Activated naive CD4-positive, alpha-beta T cell treated with Interleukin-2 at 50 U/mL for 16 hours (primary cell): ENCODE measurements at regions not wholly inside any gene's neighbourhood (a gene's known extent, or its start where the extent isn't known, plus 50 kb on each side); places are given as distances from the start of the nearest gene placed in this dataset.
"Not testable (repeated sequence)": the region's sequence is repeated elsewhere in the genome, so short reads cannot be mapped to it uniquely, and the experiment has no call there.

ENCODE experiments used
- DNase-seq: peaks from one replicate; pipeline ENCODE4 v3.0.0-alpha.2; 2020

DNA sequence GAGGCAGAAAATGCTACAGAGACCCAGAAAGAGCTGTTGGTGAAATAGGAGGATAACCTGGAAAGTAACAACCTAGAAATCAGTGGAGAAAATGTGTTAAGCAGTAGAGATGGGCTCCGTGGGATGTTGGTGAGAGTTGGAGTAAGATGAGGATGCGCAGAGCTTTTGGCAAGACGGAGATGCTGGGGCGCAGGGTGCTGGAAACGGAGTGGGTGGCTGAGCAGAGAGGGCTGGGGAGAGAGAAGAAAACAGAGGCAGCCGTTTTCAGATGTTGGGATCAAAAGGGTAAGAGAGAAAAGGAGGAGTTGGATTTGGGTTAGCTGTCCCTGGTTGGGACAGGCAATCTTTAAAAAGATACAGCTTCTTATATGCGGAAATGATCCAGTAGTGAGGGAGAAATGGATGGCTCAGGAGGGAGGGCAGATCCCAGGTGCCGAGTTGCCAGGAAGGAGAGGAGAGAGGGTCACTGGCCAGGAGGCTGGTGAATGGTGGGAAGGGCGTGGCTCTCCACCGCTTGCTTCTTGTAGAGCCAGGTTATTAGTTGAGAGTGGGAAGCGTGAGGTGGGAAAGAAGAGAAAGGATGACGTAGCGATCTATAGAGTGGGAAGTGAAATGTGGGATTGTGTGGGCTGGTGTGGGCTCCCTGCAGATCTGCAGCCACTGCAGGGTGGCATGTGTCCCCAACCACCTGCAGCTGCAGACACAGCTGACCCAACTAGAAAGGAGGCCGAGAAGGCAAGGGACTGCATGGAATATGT, 182.2 kb upstream of the SVIL start:
- DNase-seq, result no peak

DNA sequence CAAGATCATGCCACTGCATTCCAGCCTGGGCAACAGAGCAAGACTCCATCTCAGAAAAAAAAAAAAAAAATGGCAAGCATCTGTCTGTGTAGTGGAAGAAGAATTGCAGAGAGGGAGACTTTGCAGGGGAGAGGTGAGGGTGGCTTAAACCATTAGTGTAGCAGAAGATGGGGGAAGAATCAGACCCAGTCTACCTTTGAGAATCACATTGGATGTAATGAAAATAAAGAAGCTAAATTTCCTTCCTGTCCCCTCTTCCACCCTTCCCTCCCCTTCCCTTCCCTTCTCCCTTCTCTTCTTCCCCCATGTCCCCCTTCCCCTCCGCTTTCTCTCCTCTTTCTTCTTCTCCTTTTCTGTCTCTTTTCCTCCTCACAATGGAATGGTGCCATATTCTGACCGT, 180.8 kb upstream of the SVIL start:
- no peak for DNase-seq

DNA sequence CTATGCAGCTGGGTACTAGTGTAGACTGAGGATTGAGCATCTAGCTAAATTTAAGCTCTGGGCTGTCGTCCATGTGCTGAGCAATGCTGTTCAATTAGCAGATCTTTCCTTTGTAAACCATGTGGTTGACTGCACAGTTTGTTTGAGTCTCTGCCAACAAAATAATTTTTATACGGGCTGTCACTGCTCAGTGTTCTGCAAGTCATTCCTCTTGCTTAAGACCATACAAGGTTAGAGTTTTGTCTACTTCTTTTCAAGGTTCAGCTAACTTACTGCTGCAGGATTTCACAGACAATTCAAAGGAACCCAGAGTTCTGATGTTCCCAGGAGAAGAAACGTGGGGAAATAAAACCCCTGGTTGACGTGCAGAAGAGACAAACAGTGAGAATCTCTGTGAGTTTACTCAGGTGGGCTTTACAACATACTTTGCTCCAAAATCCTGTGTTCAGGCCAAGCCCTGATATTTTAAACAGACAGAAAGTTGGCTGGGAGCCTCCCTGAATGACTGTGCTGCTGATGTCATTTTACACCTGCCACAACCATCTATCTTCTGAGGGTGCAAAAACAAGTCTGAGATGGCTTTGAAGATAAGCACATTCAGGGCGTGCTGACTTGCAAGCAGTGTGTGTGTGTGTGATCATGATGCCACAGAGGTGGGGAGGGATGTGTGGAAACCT, 177.1 kb upstream of the SVIL start:
- DNase-seq, result no peak

DNA sequence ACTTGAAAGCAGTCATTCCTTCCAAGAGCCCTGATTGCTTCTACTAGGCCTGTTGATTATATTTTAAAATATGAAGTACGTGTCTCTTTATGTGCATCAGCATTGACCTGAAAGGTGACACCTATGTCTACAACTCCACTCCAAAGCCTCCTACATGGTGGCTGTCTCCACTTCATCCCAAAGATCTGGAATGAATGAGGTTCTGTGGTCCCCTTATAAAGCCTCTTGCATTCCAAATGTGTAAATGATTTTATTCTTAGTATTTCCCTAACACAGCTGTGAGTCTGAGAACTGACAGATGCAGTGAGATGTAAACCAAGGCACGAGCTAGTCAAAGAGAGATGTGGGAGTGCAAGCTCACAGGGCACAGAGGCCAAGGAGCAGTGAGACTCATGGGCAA, 176.0 kb upstream of the SVIL start:
- no peak for DNase-seq

DNA sequence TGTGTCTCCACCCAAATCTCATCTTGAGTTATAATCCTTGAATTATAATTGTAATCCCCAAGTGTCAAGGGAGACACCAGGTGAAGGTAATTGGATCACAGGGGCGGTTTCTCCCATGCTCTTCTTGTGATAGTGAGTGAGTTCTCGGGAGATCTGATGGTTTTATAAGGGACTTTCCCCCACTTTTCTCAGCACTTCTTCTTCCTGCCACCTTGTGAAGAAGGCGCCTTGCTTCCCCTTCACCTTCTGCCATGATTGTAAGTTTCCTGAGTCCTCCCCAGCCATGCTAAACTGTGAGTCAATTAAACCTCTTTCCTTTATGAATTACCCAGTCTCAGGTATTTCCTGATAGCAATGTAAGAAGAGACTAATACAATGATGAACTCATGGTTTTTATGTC, 175.5 kb upstream of the SVIL start:
- DNase-seq, result not testable (repeated sequence)

DNA sequence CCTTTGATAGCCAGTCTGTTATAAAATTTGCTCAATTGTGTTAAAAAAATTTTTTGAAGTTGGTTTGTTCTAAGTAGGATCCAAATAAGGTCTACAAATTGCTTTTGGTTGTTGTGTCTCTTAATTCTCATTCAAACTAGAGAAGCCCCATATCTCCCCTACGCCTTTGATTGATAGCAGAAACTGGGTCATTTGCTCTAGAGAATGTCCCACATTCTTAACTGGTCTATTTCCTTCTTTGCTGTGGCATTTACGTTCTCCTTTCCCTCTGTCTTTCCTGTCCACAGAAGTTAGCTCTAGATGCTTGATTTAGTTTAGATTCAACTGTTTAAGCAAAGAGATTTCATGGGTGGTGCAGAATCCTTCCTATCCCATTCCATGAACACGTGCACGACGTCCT, 174.6 kb upstream of the SVIL start:
- no peak for DNase-seq

DNA sequence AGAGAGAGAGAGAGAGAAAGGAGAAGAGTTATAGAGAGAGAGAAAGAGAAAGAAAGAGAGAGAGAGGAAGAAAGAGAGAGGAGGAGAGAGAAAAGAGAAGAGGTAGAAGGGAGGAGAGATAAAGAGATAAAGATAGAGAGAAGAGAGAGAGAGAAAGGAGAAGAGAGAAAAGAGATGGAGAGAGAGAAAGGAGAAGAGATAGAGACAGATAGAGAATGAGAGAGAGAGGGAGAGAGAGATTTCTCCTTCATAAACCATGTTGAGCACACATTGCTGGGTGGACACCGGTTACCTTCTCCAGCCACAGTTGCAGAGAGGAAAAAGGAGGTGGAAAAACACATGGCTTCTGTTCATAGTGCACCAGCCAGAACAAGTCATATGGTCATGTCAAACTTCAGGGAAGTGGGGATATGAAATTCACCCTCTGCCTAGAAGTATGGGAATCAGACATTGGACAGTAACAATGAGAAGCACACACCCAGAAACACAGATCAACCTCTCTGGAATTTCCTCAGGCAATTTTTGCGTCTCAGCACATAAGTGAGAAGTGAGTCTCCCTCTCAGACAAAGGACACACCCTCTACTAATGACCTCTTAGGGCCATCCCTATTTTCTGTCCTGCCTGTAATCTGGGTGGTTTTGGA, 172.5 kb upstream of the SVIL start:
- DNase-seq, result no peak

DNA sequence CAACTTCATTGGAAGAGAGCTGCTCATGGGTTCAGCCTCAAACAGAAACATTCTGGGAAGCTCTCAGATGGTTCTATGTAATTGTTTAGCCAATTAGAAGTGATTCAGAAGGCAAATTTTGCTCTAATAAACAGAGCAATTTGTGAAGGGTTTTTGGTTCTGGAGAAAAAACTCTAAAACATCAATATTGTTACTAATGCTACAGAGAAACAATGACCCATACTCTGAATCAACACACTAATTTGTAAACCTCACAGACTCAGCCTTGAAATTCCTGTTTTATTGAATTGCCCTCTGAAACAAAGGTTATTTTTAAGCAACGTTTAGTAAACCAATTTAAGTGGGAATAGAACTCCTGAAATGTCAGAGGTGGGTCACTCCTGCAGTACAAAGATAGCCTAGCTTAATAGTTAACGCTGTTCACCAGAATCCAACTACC, 171.6 kb upstream of the SVIL start:
- no peak for DNase-seq

DNA sequence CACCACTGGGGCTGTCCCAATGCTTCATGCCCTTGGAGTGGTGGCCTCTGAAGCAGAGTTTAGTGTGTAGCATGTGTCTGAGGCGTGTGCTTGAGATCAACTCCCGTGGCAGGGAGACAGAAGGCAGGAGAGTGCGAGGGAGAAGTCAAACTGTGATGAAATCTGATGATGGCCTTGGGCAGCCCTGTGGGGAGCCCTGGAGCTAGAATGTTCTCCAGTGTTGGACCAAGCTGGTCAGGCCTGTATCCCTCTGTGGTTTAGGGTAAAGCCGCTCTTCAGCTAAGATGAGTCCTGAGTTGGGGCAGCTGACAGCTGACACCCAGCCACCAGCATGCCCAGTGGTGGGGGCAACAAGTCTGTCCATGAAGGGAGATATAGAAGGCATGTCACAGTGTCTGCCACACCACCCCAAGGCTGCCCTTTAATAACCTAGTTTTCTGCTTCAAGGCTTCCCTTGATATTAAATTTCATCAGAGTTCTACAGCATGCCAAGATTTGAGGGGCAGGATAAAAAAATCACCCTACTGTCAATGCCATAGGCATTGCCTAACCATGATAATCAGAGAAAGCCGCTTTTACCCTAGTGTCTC, 170.5 kb upstream of the SVIL start:
- DNase-seq, result no peak

DNA sequence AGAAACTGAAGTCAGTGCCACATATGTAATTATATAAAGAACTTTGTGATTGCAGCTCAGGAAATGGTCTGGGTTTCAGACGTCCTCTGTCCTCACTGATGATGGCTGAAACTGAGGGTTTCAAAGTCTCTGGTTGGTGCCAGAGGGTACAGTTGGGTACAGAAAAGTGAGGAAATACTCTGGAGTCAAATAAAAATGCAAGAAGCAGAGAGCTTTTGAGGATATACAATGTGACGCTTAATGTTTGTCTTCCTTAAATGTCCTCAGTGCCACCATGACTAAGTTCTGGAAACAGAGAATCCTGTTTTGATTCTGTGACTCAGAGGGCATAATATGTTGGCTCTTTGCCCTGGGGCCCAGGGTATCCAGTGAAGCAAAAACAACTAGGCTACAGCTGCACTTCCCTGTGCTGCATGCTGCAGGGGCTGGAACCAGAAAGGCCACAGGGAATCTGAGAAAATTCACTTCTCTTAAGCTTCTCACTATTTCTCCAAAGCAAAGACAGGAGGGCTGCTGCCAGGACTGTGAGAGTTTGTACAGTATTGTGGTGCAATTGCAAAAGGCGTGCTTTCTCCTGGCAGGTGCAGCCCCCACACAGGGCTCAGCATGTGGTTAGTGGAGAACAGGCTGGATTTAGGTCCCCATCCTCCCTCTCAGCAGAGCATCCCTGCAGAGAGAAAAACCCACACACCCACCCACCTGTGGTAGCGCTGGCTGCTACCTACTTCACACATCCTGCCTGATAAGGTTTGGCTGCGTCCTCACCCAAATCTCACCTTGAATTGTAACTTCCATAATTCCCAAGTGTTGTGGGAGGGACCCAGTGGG, 169.5 kb upstream of the SVIL start:
- DNase-seq, result no peak

DNA sequence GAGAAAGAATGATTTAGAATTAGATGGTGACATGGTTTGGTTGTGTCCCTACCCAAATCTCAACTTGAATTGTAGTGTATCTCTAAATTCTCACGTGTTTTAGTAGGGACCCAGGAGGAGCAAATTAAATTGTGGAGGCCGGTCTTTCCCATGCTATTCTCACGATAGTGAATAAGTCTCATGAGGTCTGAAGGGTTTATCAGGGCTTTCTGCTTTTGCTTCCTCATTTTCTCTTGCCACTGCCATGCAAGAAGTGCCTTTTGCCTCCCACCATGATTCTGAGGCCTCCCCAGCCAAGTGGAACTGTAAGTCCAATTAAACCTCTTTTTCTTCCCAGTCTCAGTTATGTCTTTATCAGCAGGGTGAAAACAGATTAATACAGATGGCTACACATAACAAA, 167.4 kb upstream of the SVIL start:
- DNase-seq, result no peak

DNA sequence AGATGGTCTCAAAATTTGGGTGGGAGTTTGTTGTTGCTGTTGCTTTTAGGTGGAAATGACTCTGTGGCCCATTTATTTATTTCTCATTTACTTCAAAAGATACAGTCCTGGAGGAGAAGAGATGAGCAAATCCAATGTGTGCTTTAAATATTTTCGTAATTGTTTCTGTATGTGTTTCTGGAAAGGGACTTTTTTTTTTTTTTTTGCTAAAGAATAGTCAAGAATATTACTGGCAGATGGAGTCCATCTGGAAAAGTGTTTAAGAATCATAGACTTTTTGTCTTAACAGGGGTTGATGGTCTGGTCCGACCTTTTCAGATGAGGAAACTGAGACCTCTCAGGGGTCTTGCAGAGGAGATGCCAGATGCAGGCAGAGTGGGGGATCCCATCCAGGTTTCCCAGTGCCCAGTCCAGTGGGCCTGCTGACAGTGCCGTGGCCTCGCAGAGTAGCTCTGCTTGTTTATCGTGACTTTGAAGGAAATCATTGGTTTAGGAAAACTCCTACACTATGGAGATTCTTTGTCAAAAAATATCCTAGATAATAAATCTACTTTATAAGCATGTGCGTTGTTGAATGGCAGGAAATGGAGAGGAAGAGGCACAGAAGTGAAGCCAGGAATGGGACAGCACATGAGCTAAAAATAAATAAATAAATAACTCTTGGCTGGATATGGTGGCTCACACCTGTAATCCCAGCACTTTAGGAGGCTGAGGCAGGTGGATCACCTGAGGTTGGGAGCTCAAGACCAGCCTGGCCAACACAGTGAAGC, 164.3 kb upstream of the SVIL start:
- no peak for DNase-seq

DNA sequence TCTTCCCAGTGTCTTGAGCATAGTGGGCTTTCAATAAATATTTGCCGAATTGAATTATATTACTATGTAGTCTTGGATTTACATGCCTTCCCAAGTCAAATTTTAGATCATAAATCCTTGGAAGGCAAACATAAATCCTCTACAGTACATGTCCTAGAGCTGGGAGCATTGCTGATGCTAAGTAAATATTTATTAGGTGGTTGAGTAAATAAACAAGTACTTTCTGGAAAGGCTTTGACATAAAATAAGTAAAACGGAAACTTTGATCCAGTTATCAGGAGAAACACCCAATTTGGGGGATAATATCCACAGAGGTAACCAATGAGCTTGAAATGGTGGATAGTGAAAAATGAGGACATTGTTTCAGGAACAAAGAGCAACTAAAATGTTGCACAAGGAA, 162.8 kb upstream of the SVIL start:
- DNase-seq, result no peak

DNA sequence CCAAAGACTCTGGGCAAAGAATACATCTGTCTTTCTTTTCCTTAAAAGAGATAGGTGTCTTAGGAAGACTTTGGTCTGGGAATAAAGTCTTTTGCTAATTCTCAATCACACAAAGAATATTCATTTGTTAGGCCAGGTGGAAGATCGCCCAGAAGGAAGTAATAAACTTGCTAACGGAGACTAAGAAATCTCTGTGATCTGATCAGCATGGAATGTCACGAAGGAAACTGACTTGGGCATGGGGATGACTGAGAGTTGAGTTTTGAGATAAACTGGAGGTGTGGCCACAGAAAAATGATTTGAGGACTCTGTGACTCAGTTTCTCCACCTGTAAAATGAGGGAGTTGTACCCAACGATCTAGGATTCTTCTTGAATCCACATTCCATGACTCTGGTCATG, 161.1 kb upstream of the SVIL start:
- DNase-seq, result no peak

DNA sequence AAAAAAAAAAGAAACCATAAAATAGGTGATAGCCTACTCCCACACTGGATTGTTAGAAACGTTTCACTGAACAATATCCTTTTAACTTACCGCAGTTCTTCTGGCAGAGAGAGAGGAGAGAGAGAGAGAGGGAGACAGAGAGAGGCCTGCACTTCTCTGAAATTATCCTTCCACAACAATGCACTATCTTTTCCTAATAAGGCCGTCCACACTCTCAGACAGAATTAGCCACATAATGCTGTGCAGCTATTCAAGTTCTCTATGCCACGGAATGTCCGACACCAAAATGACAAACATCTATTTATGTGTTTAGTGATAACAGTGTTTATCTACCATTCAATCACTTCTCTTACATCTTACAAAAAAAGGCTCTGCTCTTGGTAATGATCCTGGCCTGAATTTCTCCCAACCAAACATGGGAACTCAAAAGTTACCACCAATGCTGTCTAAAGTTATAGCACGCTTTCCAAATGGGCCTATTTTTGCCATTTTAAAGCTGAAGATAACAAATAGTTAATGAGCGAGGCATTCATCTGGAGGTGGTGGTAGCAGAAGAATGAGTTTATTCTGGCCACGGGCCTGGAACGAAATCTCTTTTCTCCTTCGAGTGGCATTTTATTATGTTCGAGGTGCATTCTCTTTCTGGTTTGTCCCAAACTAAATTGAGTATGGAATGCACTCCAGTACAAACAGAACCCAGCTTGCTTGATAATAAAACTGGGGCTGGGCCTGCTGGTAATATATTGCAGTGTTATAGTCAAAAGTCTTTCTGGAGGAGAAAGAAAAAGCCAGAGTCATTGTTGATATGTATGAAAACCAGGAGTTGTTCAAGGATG, 160.2 kb upstream of the SVIL start:
- DNase-seq, result no peak

DNA sequence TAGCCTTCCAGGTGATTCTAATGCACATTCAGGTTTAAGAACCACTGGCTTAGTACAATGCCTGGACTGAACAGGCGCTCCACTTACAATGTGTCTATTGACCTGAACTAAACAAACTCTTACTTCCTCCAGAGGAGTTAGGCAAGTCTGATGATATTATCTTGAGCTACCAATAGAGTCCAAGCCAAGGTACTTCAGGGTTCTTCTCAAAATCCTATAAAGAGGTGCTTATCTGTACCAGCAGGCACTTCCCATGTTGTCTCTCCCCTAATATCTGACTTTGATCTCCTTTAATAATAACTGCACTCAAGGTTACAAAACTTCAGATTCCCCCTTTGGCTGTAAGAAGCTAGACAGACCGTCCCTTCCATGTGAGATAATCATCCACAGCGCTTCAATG, 157.0 kb upstream of the SVIL start:
- no peak for DNase-seq

DNA sequence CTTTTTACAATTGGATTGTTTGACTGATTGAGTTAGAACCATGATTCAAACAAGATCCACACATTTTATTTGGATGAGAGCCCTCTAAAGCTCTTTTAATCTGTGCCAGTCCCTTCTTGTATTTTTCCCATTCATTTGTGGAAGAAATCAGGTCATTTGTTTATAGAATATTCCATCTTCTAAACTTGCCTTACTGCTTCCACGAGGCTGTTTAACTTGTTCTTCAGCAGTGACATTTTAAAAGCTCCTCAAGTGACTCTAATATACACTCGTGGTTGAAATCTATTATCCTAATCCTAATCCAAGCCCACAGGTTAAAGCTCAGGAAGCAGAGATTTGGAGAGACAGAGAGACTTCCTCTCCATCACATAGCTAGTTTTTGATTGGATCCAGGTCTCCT, 155.4 kb upstream of the SVIL start:
- DNase-seq, result no peak

DNA sequence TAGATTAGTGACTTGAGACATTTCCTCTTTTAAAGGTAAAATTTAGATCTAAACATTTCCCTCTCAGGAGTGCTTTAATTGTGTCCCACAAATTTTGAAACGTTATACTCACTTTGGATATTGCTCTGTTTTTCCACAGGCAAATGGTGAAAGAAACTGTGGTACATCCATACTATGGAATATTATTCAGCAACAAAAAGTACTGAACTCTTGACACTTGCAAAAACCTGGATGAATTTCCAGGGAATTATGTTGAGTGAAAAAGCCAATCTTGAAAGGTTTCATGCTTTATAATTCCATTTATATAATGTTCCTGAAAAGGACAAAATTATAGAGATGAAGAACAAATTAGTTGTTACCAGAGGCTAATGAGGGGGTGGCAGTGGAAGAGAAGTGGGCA, 153.3 kb upstream of the SVIL start:
- DNase-seq, result no peak

DNA sequence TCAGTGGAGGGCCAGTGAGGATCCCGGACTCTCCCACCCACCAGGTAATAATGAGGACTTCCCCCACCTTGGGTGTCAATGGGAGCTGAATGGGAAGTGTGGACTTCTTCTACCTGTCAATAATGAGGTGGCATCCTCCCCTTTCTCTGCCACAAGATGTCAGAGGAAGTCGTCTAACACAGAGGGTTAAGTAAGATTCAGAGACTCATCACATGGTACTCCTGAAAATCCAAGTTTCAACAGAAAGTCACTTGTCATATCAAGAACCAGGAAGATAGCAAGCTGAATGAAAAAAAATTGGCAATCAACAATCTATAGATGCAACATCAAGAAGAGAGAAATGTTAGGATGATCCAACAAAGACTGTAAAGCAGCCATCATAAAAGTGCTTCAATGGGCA, 150.9 kb upstream of the SVIL start:
- no peak for DNase-seq

DNA sequence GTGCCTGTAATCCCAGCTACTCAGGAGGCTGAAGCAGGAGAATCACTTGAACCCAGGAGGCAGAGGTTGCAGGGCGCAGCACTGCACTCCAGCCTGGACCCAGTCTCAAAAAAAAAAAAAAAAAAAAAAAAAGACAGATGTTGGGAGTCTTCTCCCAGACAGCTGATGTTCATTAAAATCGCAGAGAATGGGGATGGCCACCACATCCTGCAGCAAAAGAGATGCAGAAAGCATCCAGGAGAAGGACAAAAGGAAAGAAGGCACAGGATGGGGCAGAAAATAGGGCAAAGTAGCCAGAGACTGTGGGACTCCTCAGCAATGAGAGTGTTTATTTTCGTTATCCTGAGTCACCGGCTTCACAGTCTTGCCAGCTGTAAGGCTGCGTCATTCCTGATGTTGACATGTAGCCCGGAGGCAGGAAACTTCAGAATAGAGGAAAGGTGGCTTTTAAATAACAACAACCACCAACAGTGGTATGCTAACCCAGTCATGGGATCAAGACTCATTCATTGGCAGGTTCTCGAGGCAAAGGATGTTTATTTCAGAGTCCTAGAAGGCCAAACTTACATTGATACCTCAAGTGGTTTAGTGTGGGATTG, 149.5 kb upstream of the SVIL start:
- no peak for DNase-seq
